ENCODE measurements at regions not wholly inside any gene's neighbourhood (a gene's known extent, or its start where the extent isn't known, plus 50 kb on each side); places are given as distances from the start of the nearest gene placed in this dataset.

DNA sequence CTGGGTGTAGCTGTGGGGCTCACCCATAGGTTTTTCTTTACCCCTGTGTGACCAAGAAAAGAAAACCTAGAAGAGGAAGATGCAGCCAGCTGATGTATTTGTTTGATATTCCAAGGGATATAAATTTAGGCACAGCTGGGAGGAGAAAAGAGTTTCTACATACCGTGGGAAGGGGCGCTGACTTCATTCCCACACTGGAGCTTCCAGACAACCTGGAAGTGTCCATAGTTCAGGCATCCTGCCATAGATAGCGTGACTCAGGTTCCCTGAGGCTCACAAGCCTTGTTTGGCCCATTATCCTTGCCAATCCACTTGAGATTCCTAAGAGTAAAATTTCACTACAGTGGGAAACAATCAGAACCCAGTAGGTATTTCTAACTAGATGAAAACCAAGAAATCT lies 371.7 kb upstream of the NRP1 start:
- no peak overlapping the region for H4K8ac ChIP-seq (ENCODE audit: extremely low read depth, insufficient read depth, low read length)
- H4K91ac ChIP-seq (replicated peaks; ENCODE audit: insufficient read length, low read length): no peak overlapping the region
- no peaks in the 10 kb centered on the region for H3K79me1 ChIP-seq (ENCODE audit: low read depth, low read length)
- no peak overlapping the region for H3K4me3 ChIP-seq (ENCODE audit: extremely low read depth in 1 of 4, insufficient read depth in 2 of 4, low read depth in 3 of 4, low read length in 4 of 4)
- H3K9me3 ChIP-seq (ENCODE audit: insufficient read depth in 2 of 2, low read depth in 1 of 2, low read length in 1 of 2): no peaks in the 10 kb centered on the region
- H3K56ac ChIP-seq (replicated peaks; ENCODE audit: insufficient read length, low read depth, low read length): no peak overlapping the region
- no peaks in the 10 kb centered on the region for H3K23me2 ChIP-seq (ENCODE audit: low read depth, low read length)
- H4K5ac ChIP-seq (ENCODE audit: insufficient read length, low read depth, low read length): no peak overlapping the region
- no peak overlapping the region for H2AK5ac ChIP-seq (ENCODE audit: low read depth, low read length)
- no peak overlapping the region for H3K27ac ChIP-seq (ENCODE audit: low read depth, low read length)
- H3K79me2 ChIP-seq (ENCODE audit: control insufficient read depth in 1 of 2, insufficient read depth in 2 of 2, low read length in 2 of 2): no peaks in the 10 kb centered on the region
- H2BK12ac ChIP-seq (ENCODE audit: low read depth, low read length): no peak overlapping the region
- no peak overlapping the region for H2BK120ac ChIP-seq (replicated peaks; ENCODE audit: low read depth, low read length)
- no peaks in the 10 kb centered on the region for H3K36me3 ChIP-seq (ENCODE audit: control insufficient read depth in 2 of 4, insufficient read depth in 4 of 4, low read length in 3 of 4)
- ChIA-PET POLR2A (ENCODE audit: partially characterized antibody) (no interaction called here), CTCF (ENCODE audit: partially characterized antibody) (no interaction called here)
- H3K4me2 ChIP-seq (ENCODE audit: insufficient read depth in 1 of 2, low read depth in 2 of 2, low read length in 2 of 2): no peak overlapping the region
- no peaks in the 10 kb centered on the region for H4K20me1 ChIP-seq (replicated peaks in 1 of 2; ENCODE audit: control insufficient read depth in 1 of 2, insufficient read depth in 2 of 2, low read length in 2 of 2)
- H2AFZ ChIP-seq (ENCODE audit: low read length): no peak overlapping the region
- H2BK20ac ChIP-seq (ENCODE audit: low read length): no peak overlapping the region
- H3K23ac ChIP-seq (ENCODE audit: insufficient read length): no peak overlapping the region
- no peak overlapping the region for H3K14ac ChIP-seq (ENCODE audit: insufficient read length)
- H3K4me1 ChIP-seq (replicated peaks in 1 of 4; ENCODE audit: control insufficient read depth in 3 of 4, insufficient read depth in 4 of 4, low read length in 3 of 4): peaks cover 0 to 5% (median 0%) of the 10 kb centered on the region in 4 experiments; a peak in 2 of 7 replicates
- 0 out of 2 replicates have a peak overlapping the region, but pooled peaks have one; percentile 12 for H3K18ac ChIP-seq (ENCODE audit: extremely low read depth, low read length)
- H2BK15ac ChIP-seq (ENCODE audit: low read length): no peak overlapping the region
- FAIRE-seq (no peak), DNase-seq (ENCODE audit: low read depth in 1 of 2, low spot score in 2 of 2) (no peak)
- WGBS, 2 experiments (ENCODE audit: extremely low coverage in 1 of 2, insufficient coverage in 1 of 2, insufficient read length in 1 of 2, insufficient replicate concordance in 2 of 2, low coverage in 1 of 2, low lambda C conversion rate in 2 of 2, missing lambda C conversion rate in 1 of 2): 93% methylated on average over 3 of the region's 3 CpGs; no CpG with 5 or more reads in 1 of the 2 experiments
- no peak overlapping the region for H2BK5ac ChIP-seq (ENCODE audit: low read depth, low read length)
- no peak overlapping the region for H3K9ac ChIP-seq (replicated peaks in 1 of 4; ENCODE audit: extremely low read depth in 1 of 4, low read depth in 3 of 4, low read length in 3 of 4)
- H3K27me3 ChIP-seq (replicated peaks in 1 of 4; ENCODE audit: control insufficient read depth in 3 of 4, extremely low read depth in 1 of 4, insufficient read depth in 3 of 4, low read length in 3 of 4): no peaks in the 10 kb centered on the region
- no peak overlapping the region for H3K4ac ChIP-seq (replicated peaks; ENCODE audit: insufficient read length, low read depth, low read length)
- TF ChIP-seq TAF1 (IDR thresholded peaks at IDR 0.05; ENCODE audit: low read depth, low read length): no peak
- no peak for TF ChIP-seq EGR1 (IDR thresholded peaks at IDR 0.05; ENCODE audit: borderline replicate concordance, low read depth, low read length)
- TF ChIP-seq RBBP5 (IDR thresholded peaks at IDR 0.05; ENCODE audit: borderline replicate concordance, low read depth, low read length): no peak
- no peak for TF ChIP-seq RFX5 (IDR thresholded peaks at IDR 0.05; ENCODE audit: borderline replicate concordance, low read depth, low read length)
- no peak for TF ChIP-seq KDM1A (IDR thresholded peaks at IDR 0.05; ENCODE audit: borderline replicate concordance, low read length)
- TF ChIP-seq, protein P1, sequence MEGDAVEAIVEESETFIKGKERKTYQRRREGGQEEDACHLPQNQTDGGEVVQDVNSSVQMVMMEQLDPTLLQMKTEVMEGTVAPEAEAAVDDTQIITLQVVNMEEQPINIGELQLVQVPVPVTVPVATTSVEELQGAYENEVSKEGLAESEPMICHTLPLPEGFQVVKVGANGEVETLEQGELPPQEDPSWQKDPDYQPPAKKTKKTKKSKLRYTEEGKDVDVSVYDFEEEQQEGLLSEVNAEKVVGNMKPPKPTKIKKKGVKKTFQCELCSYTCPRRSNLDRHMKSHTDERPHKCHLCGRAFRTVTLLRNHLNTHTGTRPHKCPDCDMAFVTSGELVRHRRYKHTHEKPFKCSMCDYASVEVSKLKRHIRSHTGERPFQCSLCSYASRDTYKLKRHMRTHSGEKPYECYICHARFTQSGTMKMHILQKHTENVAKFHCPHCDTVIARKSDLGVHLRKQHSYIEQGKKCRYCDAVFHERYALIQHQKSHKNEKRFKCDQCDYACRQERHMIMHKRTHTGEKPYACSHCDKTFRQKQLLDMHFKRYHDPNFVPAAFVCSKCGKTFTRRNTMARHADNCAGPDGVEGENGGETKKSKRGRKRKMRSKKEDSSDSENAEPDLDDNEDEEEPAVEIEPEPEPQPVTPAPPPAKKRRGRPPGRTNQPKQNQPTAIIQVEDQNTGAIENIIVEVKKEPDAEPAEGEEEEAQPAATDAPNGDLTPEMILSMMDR (IDR thresholded peaks at IDR 0.05; ENCODE audit: control extremely low read depth in 1 of 3, insufficient read depth in 1 of 3, low read depth in 1 of 3, low read length in 3 of 3): no peak
- TF ChIP-seq POLR2AphosphoS5 (IDR thresholded peaks at IDR 0.05; ENCODE audit: low read depth, low read length): no peak
- TF ChIP-seq POLR2A (IDR thresholded peaks at IDR 0.05; ENCODE audit: control extremely low read depth in 1 of 2, low read depth in 2 of 2, low read length in 2 of 2): no peak
- TF ChIP-seq HDAC2 (IDR thresholded peaks at IDR 0.05; ENCODE audit: borderline replicate concordance in 1 of 2, low read depth in 2 of 2, low read length in 2 of 2): no peak
- no peak for TF ChIP-seq BACH1 (IDR thresholded peaks at IDR 0.05; ENCODE audit: low read length)
- TF ChIP-seq YY1 (IDR thresholded peaks at IDR 0.05; ENCODE audit: low read depth, low read length): no peak
- TF ChIP-seq GABPA (IDR thresholded peaks at IDR 0.05; ENCODE audit: borderline replicate concordance, insufficient read depth, low read length): no peak
- no peak for TF ChIP-seq CEBPB (IDR thresholded peaks at IDR 0.05; ENCODE audit: low read depth, low read length)

All from H1 (cell line).